Suprapubic skin (tissue), 3 donors: ENCODE measurements at regions not wholly inside any gene's neighbourhood (a gene's known extent, or its start where the extent isn't known, plus 50 kb on each side); places are given as distances from the start of the nearest gene placed in this dataset.

Experiments
- POLR2AphosphoS5 ChIP-seq, 3 donors: sonication (generic); formaldehyde crosslinking; IDR thresholded peaks; one replicate each; pipeline ENCODE4 v1.6.1; 2017; ENCODE audit warnings: antibody characterized with exemption in 3 of 3
- TF ChIP-seq, protein P1 (sequence below), 2 donors: fragments of 200-600 bp in 1 of 2; fragments of 450-650 bp in 1 of 2; sonication (generic) in 1 of 2; IDR thresholded peaks; one replicate each; pipeline ENCODE4 v1.5.1; 2016 to 2019; ENCODE audit warnings: antibody characterized with exemption in 2 of 2, mild to moderate bottlenecking in 1 of 2, moderate library complexity in 1 of 2

- TF ChIP-seq POLR2AphosphoS5 (IDR thresholded peaks at IDR 0.05): no peak
- TF ChIP-seq, protein P1, sequence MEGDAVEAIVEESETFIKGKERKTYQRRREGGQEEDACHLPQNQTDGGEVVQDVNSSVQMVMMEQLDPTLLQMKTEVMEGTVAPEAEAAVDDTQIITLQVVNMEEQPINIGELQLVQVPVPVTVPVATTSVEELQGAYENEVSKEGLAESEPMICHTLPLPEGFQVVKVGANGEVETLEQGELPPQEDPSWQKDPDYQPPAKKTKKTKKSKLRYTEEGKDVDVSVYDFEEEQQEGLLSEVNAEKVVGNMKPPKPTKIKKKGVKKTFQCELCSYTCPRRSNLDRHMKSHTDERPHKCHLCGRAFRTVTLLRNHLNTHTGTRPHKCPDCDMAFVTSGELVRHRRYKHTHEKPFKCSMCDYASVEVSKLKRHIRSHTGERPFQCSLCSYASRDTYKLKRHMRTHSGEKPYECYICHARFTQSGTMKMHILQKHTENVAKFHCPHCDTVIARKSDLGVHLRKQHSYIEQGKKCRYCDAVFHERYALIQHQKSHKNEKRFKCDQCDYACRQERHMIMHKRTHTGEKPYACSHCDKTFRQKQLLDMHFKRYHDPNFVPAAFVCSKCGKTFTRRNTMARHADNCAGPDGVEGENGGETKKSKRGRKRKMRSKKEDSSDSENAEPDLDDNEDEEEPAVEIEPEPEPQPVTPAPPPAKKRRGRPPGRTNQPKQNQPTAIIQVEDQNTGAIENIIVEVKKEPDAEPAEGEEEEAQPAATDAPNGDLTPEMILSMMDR (IDR thresholded peaks at IDR 0.05): no peak
Measured at GRCh38 chr3:124451630-124452317, 278.5 kb upstream of the UMPS start.
